ENCODE measurements at regions not wholly inside any gene's neighbourhood (a gene's known extent, or its start where the extent isn't known, plus 50 kb on each side); places are given as distances from the start of the nearest gene placed in this dataset.

GRCh38 chr1:222334026-222334680 is 213.8 kb downstream of the HHIPL2 start:
- intact Hi-C loops (cut with DNase I; ENCODE audit: low total_unique reads), result no loop called here
- Histone ChIP-seq H3K27ac (no peak overlapping the region), H3K36me3 (no peaks in the 10 kb centered on the region), H3K4me1 (no peaks in the 10 kb centered on the region), H3K27me3 (no peaks in the 10 kb centered on the region), H3K4me3 (no peak overlapping the region), H3K9me3 (no peaks in the 10 kb centered on the region)
- 69 to 72% methylated on average over 5 of the region's 5 CpGs for WGBS, 2 donors (ENCODE audit: low coverage in 1 of 2)
- TF ChIP-seq POLR2AphosphoS5 (IDR thresholded peaks at IDR 0.05) (no peak), CTCF (IDR thresholded peaks at IDR 0.05) (no peak), POLR2A (IDR thresholded peaks at IDR 0.05) (no peak), EP300 (IDR thresholded peaks at IDR 0.05; ENCODE audit: low read depth) (no peak)
- in situ Hi-C loops (cut with MboI; ENCODE audit: low pct_ligation_motif_present in 1 of 4, low pct_unique_long_range_greater_than_20kb in 1 of 4, low sequenced_read_pairs in 3 of 4), result no loop called here
- no peak for DNase-seq

- Histone ChIP-seq H3K4me3 (no peak overlapping the region), H3K4me1 (no peaks in the 10 kb centered on the region), H3K27ac (no peak overlapping the region), H3K9me3 (no peaks in the 10 kb centered on the region), H3K36me3 (no peaks in the 10 kb centered on the region), H3K27me3 (no peaks in the 10 kb centered on the region)
- DNase-seq, result no peak
- intact Hi-C loops (cut with DNase I; ENCODE audit: low total_unique reads), result no loop called here
- in situ Hi-C loops (cut with MboI; ENCODE audit: low pct_ligation_motif_present in 1 of 4, low pct_unique_long_range_greater_than_20kb in 1 of 4, low sequenced_read_pairs in 3 of 4), result no loop called here
- TF ChIP-seq POLR2A (IDR thresholded peaks at IDR 0.05) (no peak), CTCF (IDR thresholded peaks at IDR 0.05) (no peak), EP300 (IDR thresholded peaks at IDR 0.05; ENCODE audit: low read depth) (no peak), POLR2AphosphoS5 (IDR thresholded peaks at IDR 0.05) (no peak)
Measured at GRCh38 chr1:222331765-222332164, 216.1 kb downstream of the HHIPL2 start.

DNA sequence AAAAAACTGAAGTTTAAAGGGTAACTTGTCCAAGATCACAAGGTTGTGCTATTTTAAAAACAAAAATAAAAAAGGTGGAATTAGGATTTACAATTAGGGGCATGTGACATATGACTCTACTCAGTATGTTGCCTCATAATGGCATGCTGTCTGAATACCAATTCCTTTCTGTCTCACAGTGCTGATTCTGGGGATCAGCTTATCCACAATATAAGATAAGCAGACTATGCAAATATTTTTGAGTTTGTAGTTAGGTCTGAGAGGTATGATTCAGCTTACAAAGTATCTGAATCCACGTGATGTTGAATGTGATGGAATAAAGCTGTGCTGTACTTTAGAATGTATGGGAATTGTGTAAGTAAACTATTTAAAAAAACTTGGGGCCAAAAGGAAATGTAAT is 216.6 kb downstream of the HHIPL2 start:
- WGBS, 2 donors (ENCODE audit: low coverage in 1 of 2), result 40 to 42% methylated on average over 1 of the region's 1 CpG
- TF ChIP-seq EP300 (IDR thresholded peaks at IDR 0.05; ENCODE audit: low read depth) (no peak), POLR2A (IDR thresholded peaks at IDR 0.05) (no peak), CTCF (IDR thresholded peaks at IDR 0.05) (no peak), POLR2AphosphoS5 (IDR thresholded peaks at IDR 0.05) (no peak)
- H3K4me1 ChIP-seq, result peaks cover 0 to 2% (median 0%) of the 10 kb centered on the region in 4 donors
- no peak overlapping the region for H3K27ac ChIP-seq
- DNase-seq, result no peak
- no peak overlapping the region for H3K4me3 ChIP-seq
- no peaks in the 10 kb centered on the region for H3K27me3 ChIP-seq
- H3K36me3 ChIP-seq, result no peaks in the 10 kb centered on the region
- intact Hi-C loops (cut with DNase I; ENCODE audit: low total_unique reads), result no loop called here
- no peaks in the 10 kb centered on the region for H3K9me3 ChIP-seq
- in situ Hi-C loops (cut with MboI; ENCODE audit: low pct_ligation_motif_present in 1 of 4, low pct_unique_long_range_greater_than_20kb in 1 of 4, low sequenced_read_pairs in 3 of 4), result no loop called here

DNA sequence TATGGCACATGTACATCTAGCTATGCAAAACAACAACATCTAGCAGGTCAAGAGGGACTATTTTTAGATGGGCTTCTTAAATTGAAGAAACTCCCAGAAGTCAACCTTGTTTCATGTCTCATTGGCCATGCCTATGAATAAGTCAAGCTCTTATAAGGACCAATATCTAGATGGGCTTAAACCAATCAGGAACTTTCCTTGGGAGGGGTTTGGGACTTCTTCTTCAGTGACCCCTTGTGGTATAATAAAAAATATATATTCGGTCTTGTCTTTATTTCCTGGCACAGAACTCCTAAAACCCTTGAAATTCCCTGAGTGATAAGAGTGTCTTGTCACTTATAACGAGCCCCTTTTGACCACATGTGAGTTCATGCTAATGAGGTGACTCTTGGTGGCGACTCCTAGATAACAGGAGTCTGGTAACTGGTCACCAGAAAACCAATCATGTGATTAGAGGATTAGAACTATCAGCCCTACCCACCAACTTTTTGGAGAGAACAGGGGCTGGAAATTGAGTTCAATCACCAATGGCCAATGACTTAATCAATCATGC is 218.3 kb downstream of the HHIPL2 start:
- Histone ChIP-seq H3K4me1 (peaks cover 0 to 11% (median 5%) of the 10 kb centered on the region in 4 donors), H3K27ac (no peak overlapping the region), H3K27me3 (no peaks in the 10 kb centered on the region), H3K4me3 (no peak overlapping the region), H3K36me3 (no peaks in the 10 kb centered on the region), H3K9me3 (no peaks in the 10 kb centered on the region)
- DNase-seq, result no peak
- 67% methylated on average over 3 of the region's 3 CpGs; no CpG with 5 or more reads in 1 of the 2 donors for WGBS, 2 donors (ENCODE audit: low coverage in 1 of 2)
- intact Hi-C loops (cut with DNase I; ENCODE audit: low total_unique reads), result no loop called here
- in situ Hi-C loops (cut with MboI; ENCODE audit: low pct_ligation_motif_present in 1 of 4, low pct_unique_long_range_greater_than_20kb in 1 of 4, low sequenced_read_pairs in 3 of 4), result no loop called here
- no peak for TF ChIP-seq CTCF (IDR thresholded peaks at IDR 0.05)
- TF ChIP-seq POLR2AphosphoS5 (IDR thresholded peaks at IDR 0.05), result no peak
- no peak for TF ChIP-seq POLR2A (IDR thresholded peaks at IDR 0.05)
